Endothelial cell of umbilical vein (primary cell): ENCODE measurements at regions not wholly inside any gene's neighbourhood (a gene's known extent, or its start where the extent isn't known, plus 50 kb on each side); places are given as distances from the start of the nearest gene placed in this dataset.

ENCODE experiments used
- BruUV-seq: library from RNA; stranded (reverse); fragments of 400-500 nt; replicated peaks from 2 replicates; lab custom pipeline; 2021; lab: Mats Ljungman, UMichigan
- CTCF ChIA-PET: fragments of 300-600, 350-600 bp; sonication (Branson Sonifier 250); formaldehyde crosslinking; loops from one replicate; lab custom pipeline; 2021; ENCODE audit warnings: antibody characterized with exemption, inconsistent platforms; lab: Charles Lee
- POLR2A ChIA-PET: fragments of 300-600, 350-600 bp; sonication (Branson Sonifier 250); formaldehyde crosslinking; loops from one replicate; lab custom pipeline; 2021; ENCODE audit warnings: antibody characterized with exemption, inconsistent platforms; lab: Charles Lee
- DNase-seq: peaks from one replicate; pipeline ENCODE4 v3.0.0-alpha.2; 2011; ENCODE audit warnings: low read depth, low spot score
- FAIRE-seq: peaks from 2 replicates; lab custom pipeline; 2011; peaks lifted over from hg19 to GRCh38; lab: Jason Lieb, UNC
- H2AFZ ChIP-seq: 2 replicates; pipeline ENCODE4 v1.6.0; 2012; ENCODE audit warnings: low read depth, low read length, control low read depth, inconsistent platforms
- H3K27ac ChIP-seq: 2 replicates; pipeline ENCODE4 v1.5.1; 2011; ENCODE audit warnings: low read depth, mild to moderate bottlenecking, control low read depth, low read length, moderate library complexity; ENCODE audit not compliant: insufficient read depth
- H3K27me3 ChIP-seq, 2 experiments: 2 replicates each; pipeline versions ENCODE4 v1.6.0 to v1.6.1; 2011; ENCODE audit warnings: low read length in 2 of 2, mixed read lengths in 1 of 2; ENCODE audit not compliant: control insufficient read depth in 2 of 2, insufficient read depth in 2 of 2
- H3K36me3 ChIP-seq, 2 experiments: 2 replicates in 1 of 2; 3 replicates in 1 of 2; pipeline ENCODE4 v1.5.1; 2011; ENCODE audit warnings: low read length in 2 of 2, mild to moderate bottlenecking in 1 of 2, moderate library complexity in 1 of 2; ENCODE audit not compliant: control insufficient read depth in 2 of 2, insufficient read depth in 2 of 2; ENCODE audit errors: extremely low read depth in 1 of 2
- H3K4me1 ChIP-seq: 3 replicates; pipeline ENCODE4 v1.5.1; 2011; ENCODE audit warnings: mild to moderate bottlenecking, low read length; ENCODE audit not compliant: control insufficient read depth, insufficient read depth; ENCODE audit errors: extremely low read depth
- H3K4me2 ChIP-seq: 2 replicates; pipeline ENCODE4 v1.6.1; 2011; ENCODE audit warnings: low read length, control low read depth, mixed read lengths; ENCODE audit not compliant: insufficient read depth
- H3K4me3 ChIP-seq, 3 experiments: fragments of 200-600 bp in 1 of 3; sonication (generic), shearing (Covaris generic) in 1 of 3; replicated peaks in 1 of 3; 2 replicates each; pipeline ENCODE4 v1.5.1; 2011 to 2016; ENCODE audit warnings: control low read depth in 3 of 3, low read length in 3 of 3, mild to moderate bottlenecking in 2 of 3, inconsistent platforms in 1 of 3, low read depth in 1 of 3, moderate library complexity in 1 of 3; ENCODE audit not compliant: insufficient read depth in 1 of 3
- H3K79me2 ChIP-seq: 2 replicates; pipeline ENCODE4 v1.6.0; 2012; ENCODE audit warnings: low read length, inconsistent platforms; ENCODE audit not compliant: control insufficient read depth, insufficient read depth
- H3K9ac ChIP-seq: replicated peaks from 2 replicates; pipeline ENCODE3; 2011; ENCODE audit warnings: low read length, control low read depth; ENCODE audit not compliant: insufficient read depth; ENCODE audit errors: extremely low read depth
- H3K9me1 ChIP-seq: replicated peaks from 3 replicates; pipeline ENCODE4 v1.6.0; 2011; ENCODE audit warnings: mild to moderate bottlenecking, low read length; ENCODE audit not compliant: control insufficient read depth, insufficient read depth; ENCODE audit errors: extremely low read depth
- H3K9me3 ChIP-seq: replicated peaks from 2 replicates; pipeline ENCODE4 v1.5.1; 2012; ENCODE audit warnings: low read length, inconsistent platforms; ENCODE audit not compliant: control insufficient read depth, insufficient read depth
- H4K20me1 ChIP-seq: replicated peaks from 2 replicates; pipeline ENCODE3; 2011; ENCODE audit warnings: mild to moderate bottlenecking, low read length; ENCODE audit not compliant: control insufficient read depth, insufficient read depth; ENCODE audit errors: extremely low read depth
- CTCF ChIP-seq, 2 donors: IDR thresholded peaks; 1 replicate in 1 of 2; 2 replicates in 1 of 2; pipeline ENCODE4 v1.5.1; 2011; ENCODE audit warnings: low read length in 2 of 2, mild to moderate bottlenecking in 2 of 2, moderate library complexity in 2 of 2, control low read depth in 1 of 2, inconsistent platforms in 1 of 2, low read depth in 1 of 2; ENCODE audit not compliant: insufficient read depth in 1 of 2; ENCODE audit errors: extremely low read depth in 1 of 2
- EZH2 ChIP-seq: IDR thresholded peaks from 2 replicates; pipeline ENCODE4 v1.6.1; 2012; ENCODE audit warnings: borderline replicate concordance, low read depth, mild to moderate bottlenecking, moderate library complexity, low read length, inconsistent platforms; ENCODE audit not compliant: severe bottlenecking
- FOS ChIP-seq: IDR thresholded peaks from 2 replicates; pipeline ENCODE4 v1.6.1; 2011; ENCODE audit warnings: mild to moderate bottlenecking, low read length, moderate library complexity, borderline replicate concordance; ENCODE audit not compliant: insufficient read depth
- GATA2 ChIP-seq: IDR thresholded peaks from 2 replicates; pipeline ENCODE4 v1.7.0; 2011; ENCODE audit warnings: low read depth, mild to moderate bottlenecking, moderate library complexity, mixed read lengths, low read length; ENCODE audit not compliant: insufficient read length, insufficient read depth
- JUN ChIP-seq: IDR thresholded peaks from 2 replicates; pipeline ENCODE4 v1.6.1; 2011; ENCODE audit warnings: borderline replicate concordance, low read depth; ENCODE audit not compliant: insufficient read length, insufficient read depth
- MAX ChIP-seq: IDR thresholded peaks from 2 replicates; pipeline ENCODE4 v1.6.1; 2011; ENCODE audit not compliant: insufficient read depth, insufficient read length
- MYC ChIP-seq: IDR thresholded peaks from one replicate; pipeline ENCODE4 v1.6.1; 2011; ENCODE audit warnings: mild to moderate bottlenecking, low read depth, low read length
- POLR2A ChIP-seq: IDR thresholded peaks from 2 replicates; pipeline ENCODE4 v1.6.1; 2012; ENCODE audit warnings: low read depth, mild to moderate bottlenecking, control low read depth, low read length
- POLR2AphosphoS5 ChIP-seq: IDR thresholded peaks from 2 replicates; pipeline ENCODE4 v1.6.1; 2012; ENCODE audit warnings: low read depth, mild to moderate bottlenecking, control low read depth, low read length, moderate library complexity; ENCODE audit not compliant: insufficient read depth
- dilution Hi-C: fragments of 300-500 bp; cut with MboI; formaldehyde crosslinking; loops from one replicate; pipeline ENCODE4 v1.15.0; 2019; ENCODE audit warnings: low sequenced_read_pairs; ENCODE audit not compliant: extremely low pct_ligation_motif_present
- intact Hi-C: fragments of 100-400 bp; cut with micrococcal nuclease; formaldehyde crosslinking; loops from one replicate; pipeline ENCODE4 v1.10.0; 2022

GRCh38 chr3:30426293-30426993, 180.0 kb upstream of the TGFBR2 start:
- TF ChIP-seq CTCF (IDR thresholded peaks at IDR 0.05; ENCODE audit: extremely low read depth in 1 of 2, insufficient read depth in 1 of 2, low read depth in 1 of 2, low read length in 2 of 2) (no peak), POLR2AphosphoS5 (no peak), FOS (no peak), GATA2 (no peak), MYC (no peak), MAX (no peak), EZH2 (no peak), POLR2A (no peak), JUN (no peak)
- no peaks in the 10 kb centered on the region for H3K9me3 ChIP-seq
- H3K4me2 ChIP-seq = no peak overlapping the region
- DNase-seq (no peak), FAIRE-seq (no peak)
- H3K9ac ChIP-seq = no peak overlapping the region
- H4K20me1 ChIP-seq = no peaks in the 10 kb centered on the region
- no TSS peak for BruUV-seq
- CTCF ChIA-PET = interaction anchor here (0.8 to 1.9 kb wide), 4 partner anchors 8 to 211 kb away, joined by 3 to 5 read pairs (median 4); no protein-coding TSS in a partner anchor
- no peaks in the 10 kb centered on the region for H3K27me3 ChIP-seq
- no peak overlapping the region for H2AFZ ChIP-seq
- H3K9me1 ChIP-seq = no peaks in the 10 kb centered on the region
- H3K4me3 ChIP-seq = no peak overlapping the region
- dilution Hi-C loops (no loop called here), intact Hi-C loops (no loop called here)
- no peaks in the 10 kb centered on the region for H3K36me3 ChIP-seq
- H3K27ac ChIP-seq = no peak overlapping the region
- no peaks in the 10 kb centered on the region for H3K4me1 ChIP-seq
- POLR2A ChIA-PET = no interaction called here
- H3K79me2 ChIP-seq = no peaks in the 10 kb centered on the region
